Trophoblast cell (in vitro differentiated cells and primary cell): ENCODE measurements at regions not wholly inside any gene's neighbourhood (a gene's known extent, or its start where the extent isn't known, plus 50 kb on each side); places are given as distances from the start of the nearest gene placed in this dataset.
A peak's percentile ranks its signal among the peaks of the same experiment; 100 is the strongest.

Source experiments
- DNase-seq, 2 donors: peaks; one replicate each; pipeline ENCODE4 v3.0.0-alpha.2; 2016
- H2AFZ ChIP-seq: 2 replicates; pipeline ENCODE4 v1.6.1; 2013; ENCODE audit warnings: low read length, moderate library complexity, mild to moderate bottlenecking; ENCODE audit not compliant: insufficient read depth, poor library complexity
- H2AK5ac ChIP-seq: 2 replicates; pipeline ENCODE4 v1.6.1; 2013; ENCODE audit warnings: mild to moderate bottlenecking, low read length
- H2BK120ac ChIP-seq: 2 replicates; pipeline ENCODE4 v1.6.1; 2013; ENCODE audit warnings: low read length, mild to moderate bottlenecking, moderate library complexity; ENCODE audit not compliant: insufficient read depth, poor library complexity
- H2BK12ac ChIP-seq: 2 replicates; pipeline ENCODE4 v1.6.1; 2013; ENCODE audit warnings: mild to moderate bottlenecking, low read length, moderate library complexity
- H2BK5ac ChIP-seq: 2 replicates; pipeline ENCODE4 v1.6.1; 2013; ENCODE audit warnings: low read length, low read depth, moderate library complexity, mild to moderate bottlenecking; ENCODE audit not compliant: poor library complexity
- H3K14ac ChIP-seq: 2 replicates; pipeline ENCODE4 v1.6.1; 2013; ENCODE audit warnings: mild to moderate bottlenecking, low read length
- H3K18ac ChIP-seq: 2 replicates; pipeline ENCODE4 v1.6.1; 2013; ENCODE audit warnings: mild to moderate bottlenecking, low read length
- H3K23ac ChIP-seq: 2 replicates; pipeline ENCODE4 v1.6.1; 2013; ENCODE audit warnings: low read length
- H3K27ac ChIP-seq: 2 replicates; pipeline ENCODE4 v1.5.1; 2013; ENCODE audit warnings: low read depth, mild to moderate bottlenecking, inconsistent platforms, low read length, moderate library complexity
- H3K27me3 ChIP-seq: 2 replicates; pipeline ENCODE4 v1.6.1; 2013; ENCODE audit warnings: inconsistent platforms, mild to moderate bottlenecking, low read length, moderate library complexity; ENCODE audit not compliant: insufficient read depth
- H3K36me3 ChIP-seq, 2 experiments: 1 replicate in 1 of 2; 2 replicates in 1 of 2; pipeline ENCODE4 v1.6.1; 2013; ENCODE audit warnings: low read length in 2 of 2, mild to moderate bottlenecking in 2 of 2, moderate library complexity in 1 of 2; ENCODE audit not compliant: insufficient read depth in 2 of 2, control insufficient read depth in 1 of 2
- H3K4ac ChIP-seq: 2 replicates; pipeline ENCODE4 v1.6.1; 2013; ENCODE audit warnings: low read depth, mild to moderate bottlenecking, low read length, moderate library complexity
- H3K4me1 ChIP-seq, 2 experiments: 1 replicate in 1 of 2; 2 replicates in 1 of 2; pipeline ENCODE4 v1.6.1; 2013; ENCODE audit warnings: low read length in 2 of 2, mild to moderate bottlenecking in 2 of 2, moderate library complexity in 1 of 2; ENCODE audit not compliant: insufficient read depth in 2 of 2, control insufficient read depth in 1 of 2
- H3K4me2 ChIP-seq: 2 replicates; pipeline ENCODE4 v1.6.1; 2013; ENCODE audit warnings: inconsistent platforms, mild to moderate bottlenecking, low read length, moderate library complexity
- H3K4me3 ChIP-seq: 2 replicates; pipeline ENCODE4 v1.5.1; 2013; ENCODE audit warnings: mild to moderate bottlenecking, low read depth, low read length, inconsistent platforms
- H3K79me1 ChIP-seq: one replicate; pipeline ENCODE4 v1.6.1; 2013; ENCODE audit warnings: low read length
- H3K79me2 ChIP-seq: 2 replicates; pipeline ENCODE4 v1.6.1; 2013; ENCODE audit warnings: low read length, mild to moderate bottlenecking; ENCODE audit not compliant: control insufficient read depth, insufficient read depth, poor library complexity
- H3K9ac ChIP-seq: 2 replicates; pipeline ENCODE4 v1.6.1; 2013; ENCODE audit warnings: mild to moderate bottlenecking, low read length
- H3K9me3 ChIP-seq: 2 replicates; pipeline ENCODE4 v1.6.1; 2013; ENCODE audit warnings: low read depth, mild to moderate bottlenecking, control low read depth, inconsistent platforms, low read length; ENCODE audit not compliant: insufficient read depth
- H4K12ac ChIP-seq: 2 replicates; pipeline ENCODE4 v1.6.1; 2013; ENCODE audit warnings: low read depth, mild to moderate bottlenecking, low read length, moderate library complexity
- H4K8ac ChIP-seq: 2 replicates; pipeline ENCODE4 v1.6.1; 2013; ENCODE audit warnings: low read depth, mild to moderate bottlenecking, low read length, moderate library complexity
- H4K91ac ChIP-seq: one replicate; pipeline ENCODE4 v1.6.1; 2013; ENCODE audit warnings: low read depth, mild to moderate bottlenecking, low read length, moderate library complexity
- WGBS: extraction: QIAGEN DNeasy Blood & Tissue Kit; methylation state at CpG from one replicate; pipeline ENCODE4 v1.1.7; 2013; ENCODE audit warnings: missing lambda C conversion rate; ENCODE audit not compliant: insufficient read length, insufficient coverage; ENCODE audit errors: extremely low coverage; 5-methylcytosine and 5-hydroxymethylcytosine counted together

DNA sequence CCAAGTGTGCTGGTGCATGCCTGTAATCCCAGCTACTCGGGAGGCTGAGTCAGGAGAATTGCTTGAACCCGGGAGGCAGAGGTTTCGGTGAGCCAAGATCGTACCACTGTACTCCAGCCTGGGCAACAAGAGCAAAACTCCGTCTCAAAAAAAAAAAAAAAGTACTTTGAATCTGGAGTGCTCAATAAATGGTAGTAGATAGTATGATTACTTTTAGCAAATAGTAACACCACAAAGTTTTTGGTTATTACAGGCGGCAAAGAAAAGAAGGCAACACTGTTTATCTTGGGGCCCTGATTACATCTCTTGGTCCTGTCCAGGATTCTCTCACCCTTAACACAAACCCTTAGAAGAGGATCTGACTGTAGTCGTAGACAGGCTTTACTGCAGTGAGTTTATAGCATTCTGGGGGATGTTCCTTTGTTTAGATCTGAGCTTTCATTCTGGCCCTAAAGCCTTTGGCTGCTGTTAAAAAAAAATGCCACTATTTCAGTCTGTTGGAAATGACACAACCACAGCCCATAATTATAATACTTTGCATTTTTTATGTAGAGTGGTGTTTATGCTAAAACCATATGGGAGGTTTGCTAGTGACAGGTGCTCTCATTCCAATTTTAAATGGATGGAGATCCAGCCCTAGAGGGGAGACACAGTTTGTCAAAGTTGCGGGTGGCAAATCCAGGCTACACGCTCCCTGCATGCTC is 79.7 kb upstream of the SLC2A1 start:
- H3K9ac ChIP-seq = no peak overlapping the region
- no CpG with 5 or more reads among the region's 9 CpGs for WGBS
- H2BK5ac ChIP-seq = no peak overlapping the region
- H4K8ac ChIP-seq = no peak overlapping the region
- H3K27me3 ChIP-seq = no peaks in the 10 kb centered on the region
- H4K12ac ChIP-seq = no peak overlapping the region
- H3K36me3 ChIP-seq = no peaks in the 10 kb centered on the region
- H3K79me2 ChIP-seq = peaks cover 2% of the 10 kb centered on the region
- H3K23ac ChIP-seq = no peak overlapping the region
- no peak overlapping the region for H2BK120ac ChIP-seq
- no peak overlapping the region for H3K4me3 ChIP-seq
- H2BK12ac ChIP-seq = no peak overlapping the region
- peaks cover 9% of the 10 kb centered on the region for H3K79me1 ChIP-seq
- no peaks in the 10 kb centered on the region for H3K9me3 ChIP-seq
- no peak overlapping the region for H3K4me2 ChIP-seq
- no peak overlapping the region for H3K27ac ChIP-seq
- peak in 1 of 2 donors; percentile 60 for DNase-seq
- H2AK5ac ChIP-seq = no peak overlapping the region
- peaks cover 0 to 5% of the 10 kb centered on the region in 2 experiments for H3K4me1 ChIP-seq
- no peak overlapping the region for H3K4ac ChIP-seq
- H4K91ac ChIP-seq = no peak overlapping the region
- no peak overlapping the region for H2AFZ ChIP-seq
- H3K18ac ChIP-seq = no peak overlapping the region
- no peak overlapping the region for H3K14ac ChIP-seq

DNA sequence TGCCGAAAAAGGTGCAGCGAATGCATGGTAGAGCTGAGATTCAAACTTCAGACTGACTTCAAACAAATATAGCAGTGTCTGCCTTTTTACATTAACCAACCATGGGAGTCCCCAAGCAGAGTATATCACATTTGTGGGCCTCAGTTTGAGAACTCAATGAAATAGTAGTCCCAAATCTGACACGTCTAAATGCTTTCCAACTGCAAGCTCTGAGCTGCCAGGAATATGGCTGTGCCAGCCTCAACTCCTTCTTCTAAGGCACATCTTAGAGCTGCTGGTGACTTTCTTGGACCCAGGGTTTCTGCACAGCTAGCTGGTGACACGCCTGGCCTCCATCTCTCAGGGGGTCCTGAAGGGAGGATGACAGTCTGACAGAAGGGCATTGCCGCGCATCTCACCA is 78.8 kb upstream of the SLC2A1 start:
- H3K9me3 ChIP-seq = no peaks in the 10 kb centered on the region
- no peak overlapping the region for H3K4me2 ChIP-seq
- H2BK12ac ChIP-seq = peak overlapping the region; percentile 59
- no CpG with 5 or more reads among the region's 6 CpGs for WGBS
- H3K27ac ChIP-seq = no peak overlapping the region
- H2BK5ac ChIP-seq = no peak overlapping the region
- H3K14ac ChIP-seq = peak overlapping the region; percentile 46
- peak overlapping the region; percentile 30 for H2BK120ac ChIP-seq
- H3K18ac ChIP-seq = peak overlapping the region; percentile 63
- peak overlapping the region; percentile 85 for H2AK5ac ChIP-seq
- H3K4ac ChIP-seq = no peak overlapping the region
- H3K27me3 ChIP-seq = no peaks in the 10 kb centered on the region
- H3K9ac ChIP-seq = no peak overlapping the region
- H3K4me1 ChIP-seq = peaks cover 0 to 5% of the 10 kb centered on the region in 2 experiments
- peaks cover 2% of the 10 kb centered on the region for H3K79me2 ChIP-seq
- H4K8ac ChIP-seq = peak overlapping the region; percentile 8
- H4K12ac ChIP-seq = no peak overlapping the region
- no peak overlapping the region for H3K4me3 ChIP-seq
- H4K91ac ChIP-seq = peak overlapping the region; percentile 88
- DNase-seq = no peak
- no peak overlapping the region for H3K23ac ChIP-seq
- no peaks in the 10 kb centered on the region for H3K36me3 ChIP-seq
- H2AFZ ChIP-seq = no peak overlapping the region
- peaks cover 9% of the 10 kb centered on the region for H3K79me1 ChIP-seq

DNA sequence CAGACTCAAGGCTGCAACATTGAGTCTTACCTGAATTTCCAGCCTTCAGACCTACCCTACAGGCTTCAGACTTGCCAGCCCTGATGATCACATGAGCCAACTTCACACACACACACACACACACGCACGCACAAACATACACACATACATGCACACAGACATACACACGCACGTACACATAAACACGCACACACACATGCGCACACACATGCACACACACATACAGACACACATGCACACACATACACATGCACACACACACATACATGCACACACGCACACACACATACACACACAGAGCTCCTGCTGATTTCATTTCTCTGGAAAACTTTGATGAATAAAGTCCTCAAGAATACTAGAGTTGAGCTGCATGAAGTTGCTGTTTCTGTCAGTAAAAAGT is 78.3 kb upstream of the SLC2A1 start:
- H3K23ac ChIP-seq = no peak overlapping the region
- no peak overlapping the region for H3K4ac ChIP-seq
- no peak overlapping the region for H2BK5ac ChIP-seq
- H3K79me1 ChIP-seq = peaks cover 8% of the 10 kb centered on the region
- no peak overlapping the region for H2AFZ ChIP-seq
- H3K18ac ChIP-seq = no peak overlapping the region
- no peak overlapping the region for H2BK12ac ChIP-seq
- no peaks in the 10 kb centered on the region for H3K27me3 ChIP-seq
- H3K4me1 ChIP-seq = peaks cover 0 to 5% of the 10 kb centered on the region in 2 experiments
- no peak overlapping the region for H4K8ac ChIP-seq
- no peak overlapping the region for H4K91ac ChIP-seq
- no peak overlapping the region for H4K12ac ChIP-seq
- no peaks in the 10 kb centered on the region for H3K9me3 ChIP-seq
- H3K36me3 ChIP-seq = no peaks in the 10 kb centered on the region
- no peak overlapping the region for H3K27ac ChIP-seq
- DNase-seq = no peak
- H3K9ac ChIP-seq = no peak overlapping the region
- H3K79me2 ChIP-seq = peaks cover 2% of the 10 kb centered on the region
- no peak overlapping the region for H3K4me2 ChIP-seq
- no CpG with 5 or more reads among the region's 7 CpGs for WGBS
- no peak overlapping the region for H2AK5ac ChIP-seq
- H3K14ac ChIP-seq = no peak overlapping the region
- no peak overlapping the region for H3K4me3 ChIP-seq
- no peak overlapping the region for H2BK120ac ChIP-seq

DNA sequence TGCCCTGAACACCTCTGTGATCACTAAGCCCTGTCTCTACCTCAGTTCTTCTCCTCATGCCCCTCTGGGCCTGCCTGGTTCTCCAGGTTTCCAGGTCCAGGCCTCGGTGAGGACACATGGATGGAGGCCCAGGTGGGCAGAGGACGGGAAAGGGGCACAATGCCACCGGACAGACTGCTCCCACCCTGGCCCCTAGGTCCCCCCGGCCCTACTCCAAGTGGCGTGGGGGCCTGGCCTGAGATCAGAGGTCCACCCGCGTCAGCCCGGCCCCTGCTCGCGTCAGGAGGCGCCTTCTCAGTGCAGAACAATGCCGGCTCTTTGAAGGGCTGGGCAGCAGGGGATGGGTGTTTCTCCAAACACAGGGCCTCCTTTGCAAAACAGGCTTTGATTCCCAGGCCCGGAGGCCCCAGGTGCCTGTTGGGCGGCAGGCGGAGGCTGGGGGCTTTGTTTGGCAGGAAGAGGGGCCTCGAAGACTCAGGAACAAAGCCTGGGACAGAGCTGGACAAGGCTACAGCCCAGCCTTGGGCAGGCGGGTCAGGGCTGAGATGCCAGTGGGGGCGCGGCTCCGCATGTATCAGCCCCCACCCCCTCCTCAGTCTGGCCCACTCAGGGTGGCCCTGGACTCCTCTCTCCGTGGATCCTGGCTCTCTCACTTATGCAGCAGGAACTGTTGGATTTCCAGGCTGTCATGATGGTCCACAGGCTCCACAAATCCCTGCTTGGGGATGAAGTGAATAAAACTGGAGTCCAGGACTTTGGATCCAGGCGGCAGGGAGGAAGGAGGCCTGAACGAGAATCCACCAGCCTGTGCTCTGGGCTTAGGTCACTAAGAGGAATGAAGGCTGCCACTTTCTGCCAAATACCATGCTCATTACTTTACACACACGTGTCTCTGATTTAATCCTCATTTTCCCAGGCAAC is 77.4 kb upstream of the SLC2A1 start:
- H2BK12ac ChIP-seq = peak overlapping the region; percentile 59
- no peak for DNase-seq
- peak overlapping the region; percentile 60 for H4K91ac ChIP-seq
- peak overlapping the region; percentile 44 for H2BK120ac ChIP-seq
- no peak overlapping the region for H3K4me3 ChIP-seq
- no peak overlapping the region for H4K12ac ChIP-seq
- no peak overlapping the region for H3K4ac ChIP-seq
- H3K18ac ChIP-seq = peak overlapping the region; percentile 37
- no peaks in the 10 kb centered on the region for H3K9me3 ChIP-seq
- H3K27ac ChIP-seq = no peak overlapping the region
- H4K8ac ChIP-seq = peak overlapping the region; percentile 42
- peak overlapping the region; percentile 5 for H2BK5ac ChIP-seq
- H3K36me3 ChIP-seq = no peaks in the 10 kb centered on the region
- WGBS = no CpG with 5 or more reads among the region's 24 CpGs
- peaks cover 7% of the 10 kb centered on the region for H3K79me1 ChIP-seq
- H3K4me2 ChIP-seq = no peak overlapping the region
- peaks cover 2% of the 10 kb centered on the region for H3K79me2 ChIP-seq
- H2AFZ ChIP-seq = no peak overlapping the region
- H3K9ac ChIP-seq = no peak overlapping the region
- H3K14ac ChIP-seq = peak overlapping the region; percentile 38
- H3K27me3 ChIP-seq = no peaks in the 10 kb centered on the region
- no peak overlapping the region for H3K23ac ChIP-seq
- H2AK5ac ChIP-seq = no peak overlapping the region
- H3K4me1 ChIP-seq = peaks cover 5 to 8% of the 10 kb centered on the region in 2 experiments
